ENCODE measurements at regions not wholly inside any gene's neighbourhood (a gene's known extent, or its start where the extent isn't known, plus 50 kb on each side); places are given as distances from the start of the nearest gene placed in this dataset.

DNA sequence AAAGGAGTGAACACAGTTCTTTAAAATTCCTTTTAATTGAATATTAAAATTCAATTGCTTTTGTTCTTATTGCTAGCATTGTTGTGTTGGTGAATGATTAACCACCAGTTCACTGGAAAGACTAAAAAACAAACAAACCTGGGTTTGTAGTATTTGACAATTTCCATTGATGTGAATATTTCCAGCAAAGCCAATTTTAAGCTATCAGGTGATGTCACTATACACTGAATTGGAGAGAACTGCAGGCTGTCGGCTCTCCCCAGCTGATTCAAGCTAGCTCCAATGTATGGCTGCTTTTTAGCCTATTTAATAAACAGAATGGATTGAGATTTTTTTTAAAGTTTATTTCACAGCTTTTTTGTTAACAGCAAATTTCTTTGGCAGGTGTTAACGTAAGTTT lies 1753.6 kb upstream of the SEL1L start:
- TF ChIP-seq, protein P1, sequence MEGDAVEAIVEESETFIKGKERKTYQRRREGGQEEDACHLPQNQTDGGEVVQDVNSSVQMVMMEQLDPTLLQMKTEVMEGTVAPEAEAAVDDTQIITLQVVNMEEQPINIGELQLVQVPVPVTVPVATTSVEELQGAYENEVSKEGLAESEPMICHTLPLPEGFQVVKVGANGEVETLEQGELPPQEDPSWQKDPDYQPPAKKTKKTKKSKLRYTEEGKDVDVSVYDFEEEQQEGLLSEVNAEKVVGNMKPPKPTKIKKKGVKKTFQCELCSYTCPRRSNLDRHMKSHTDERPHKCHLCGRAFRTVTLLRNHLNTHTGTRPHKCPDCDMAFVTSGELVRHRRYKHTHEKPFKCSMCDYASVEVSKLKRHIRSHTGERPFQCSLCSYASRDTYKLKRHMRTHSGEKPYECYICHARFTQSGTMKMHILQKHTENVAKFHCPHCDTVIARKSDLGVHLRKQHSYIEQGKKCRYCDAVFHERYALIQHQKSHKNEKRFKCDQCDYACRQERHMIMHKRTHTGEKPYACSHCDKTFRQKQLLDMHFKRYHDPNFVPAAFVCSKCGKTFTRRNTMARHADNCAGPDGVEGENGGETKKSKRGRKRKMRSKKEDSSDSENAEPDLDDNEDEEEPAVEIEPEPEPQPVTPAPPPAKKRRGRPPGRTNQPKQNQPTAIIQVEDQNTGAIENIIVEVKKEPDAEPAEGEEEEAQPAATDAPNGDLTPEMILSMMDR (IDR thresholded peaks at IDR 0.05) = no peak
- H3K4me1 Mint-ChIP-seq = peaks cover 11% of the 10 kb centered on the region
- Histone ChIP-seq H3K9me3 (replicated peaks in 1 of 2; ENCODE audit: control insufficient read depth in 1 of 2, insufficient read depth in 1 of 2, low read length in 2 of 2) (no peaks in the 10 kb centered on the region), H3K27ac (ENCODE audit: low read depth in 1 of 2, low read length in 2 of 2) (no peak overlapping the region), H3K4me1 (ENCODE audit: control insufficient read depth in 1 of 2, insufficient read depth in 2 of 2, low read length in 2 of 2) (peaks cover 12 to 23% of the 10 kb centered on the region in 2 donors), H3K4me3 (replicated peaks in 1 of 3; ENCODE audit: low read depth in 2 of 3, low read length in 3 of 3) (no peak overlapping the region), H3K36me3 (replicated peaks in 1 of 2; ENCODE audit: control insufficient read depth in 1 of 2, insufficient read depth in 2 of 2, low read length in 2 of 2) (no peaks in the 10 kb centered on the region), H2AFZ (ENCODE audit: insufficient read depth, low read depth, low read length, poor library complexity, severe bottlenecking) (no peak overlapping the region), H3K4me2 (replicated peaks; ENCODE audit: extremely low read depth, low read length, poor library complexity, severe bottlenecking) (no peak overlapping the region), H4K20me1 (ENCODE audit: insufficient read depth, low read length) (no peaks in the 10 kb centered on the region), H3K79me2 (ENCODE audit: insufficient read depth, low read length) (no peaks in the 10 kb centered on the region), H3K27me3 (ENCODE audit: control insufficient read depth in 2 of 2, insufficient read depth in 2 of 2, low read length in 2 of 2) (no peaks in the 10 kb centered on the region), H3K9ac (ENCODE audit: insufficient read depth, low read length, poor library complexity, severe bottlenecking) (no peak overlapping the region)
- intact Hi-C loops (cut with micrococcal nuclease) = no loop called here
- no peak overlapping the region for H3K27ac Mint-ChIP-seq
- peaks cover 0 to 2% (median 0%) of the 10 kb centered on the region in 3 donors for H3K27me3 Mint-ChIP-seq (ENCODE audit: low read depth in 3 of 3)
- DNase-seq = no peak
- no CpG with 5 or more reads among the region's 2 CpGs for WGBS (ENCODE audit: insufficient coverage)
- H3K9me3 Mint-ChIP-seq = peaks cover 0 to 3% (median 0%) of the 10 kb centered on the region in 7 donors
- H3K4me3 Mint-ChIP-seq = no peak overlapping the region
- H3K36me3 Mint-ChIP-seq = no peaks in the 10 kb centered on the region

DNA sequence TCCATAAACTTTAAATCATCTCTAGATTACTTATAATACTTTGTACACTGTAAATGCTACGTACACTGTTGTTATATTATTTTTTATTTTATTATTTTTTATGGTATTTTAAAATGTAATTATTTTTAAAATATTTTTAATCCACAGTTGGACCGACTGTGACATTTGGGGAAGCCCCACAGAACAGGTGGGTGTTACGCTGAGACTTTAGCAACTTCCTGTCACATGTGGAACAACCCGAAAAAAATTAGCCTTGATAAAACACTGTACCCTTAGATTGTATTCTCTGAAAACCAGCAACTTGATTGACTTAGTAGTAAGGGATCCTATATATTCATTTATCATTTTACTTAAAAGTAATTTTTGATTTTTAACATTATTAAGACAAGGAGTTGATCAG lies 1755.7 kb upstream of the SEL1L start:
- intact Hi-C loops (cut with micrococcal nuclease) = no loop called here
- Mint-ChIP-seq H3K4me1 (peaks cover 12% of the 10 kb centered on the region), H3K27ac (no peak overlapping the region), H3K9me3 (peaks cover 0 to 8% (median 0%) of the 10 kb centered on the region in 7 donors), H3K27me3 (ENCODE audit: low read depth in 3 of 3) (no peaks in the 10 kb centered on the region), H3K4me3 (no peak overlapping the region), H3K36me3 (no peaks in the 10 kb centered on the region)
- Histone ChIP-seq H3K9me3 (replicated peaks in 1 of 2; ENCODE audit: control insufficient read depth in 1 of 2, insufficient read depth in 1 of 2, low read length in 2 of 2) (no peaks in the 10 kb centered on the region), H4K20me1 (ENCODE audit: insufficient read depth, low read length) (no peaks in the 10 kb centered on the region), H3K4me1 (ENCODE audit: control insufficient read depth in 1 of 2, insufficient read depth in 2 of 2, low read length in 2 of 2) (peaks cover 12 to 23% of the 10 kb centered on the region in 2 donors), H3K79me2 (ENCODE audit: insufficient read depth, low read length) (no peaks in the 10 kb centered on the region), H3K27me3 (ENCODE audit: control insufficient read depth in 2 of 2, insufficient read depth in 2 of 2, low read length in 2 of 2) (no peaks in the 10 kb centered on the region), H2AFZ (ENCODE audit: insufficient read depth, low read depth, low read length, poor library complexity, severe bottlenecking) (no peak overlapping the region), H3K4me3 (replicated peaks in 1 of 3; ENCODE audit: low read depth in 2 of 3, low read length in 3 of 3) (no peak overlapping the region), H3K4me2 (replicated peaks; ENCODE audit: extremely low read depth, low read length, poor library complexity, severe bottlenecking) (no peak overlapping the region), H3K27ac (ENCODE audit: low read depth in 1 of 2, low read length in 2 of 2) (no peak overlapping the region), H3K36me3 (replicated peaks in 1 of 2; ENCODE audit: control insufficient read depth in 1 of 2, insufficient read depth in 2 of 2, low read length in 2 of 2) (no peaks in the 10 kb centered on the region), H3K9ac (ENCODE audit: insufficient read depth, low read length, poor library complexity, severe bottlenecking) (no peak overlapping the region)
- TF ChIP-seq, protein P1 (IDR thresholded peaks at IDR 0.05) = no peak
- peak in 1 of 3 donors; percentile 36 for DNase-seq
- WGBS (ENCODE audit: insufficient coverage) = no CpG with 5 or more reads among the region's 4 CpGs

Measured in CD14-positive monocyte (primary cell).